Motor neuron (in vitro differentiated cells): ENCODE measurements at regions not wholly inside any gene's neighbourhood (a gene's known extent, or its start where the extent isn't known, plus 50 kb on each side); places are given as distances from the start of the nearest gene placed in this dataset.
A peak's percentile ranks its signal among the peaks of the same experiment; 100 is the strongest.
"Not testable (repeated sequence)": the region's sequence is repeated elsewhere in the genome, so short reads cannot be mapped to it uniquely, and the experiment has no call there.

ENCODE experiments used
- ATAC-seq, 8 experiments: fragments of 200-7000 bp; cut with Tn5 transposase; replicated peaks in 6 of 8; 2 replicates each; pipeline ENCODE4 v1.8.0; 2021; ENCODE audit warnings: mild to moderate bottlenecking in 8 of 8, moderate library complexity in 8 of 8
- H3K27ac ChIP-seq, 2 donors: fragments of 250-450 bp; sonication (Bioruptor Pico); 2 replicates each; pipeline ENCODE4 v1.9.0; 2021; ENCODE audit warnings: antibody characterized with exemption in 2 of 2, mild to moderate bottlenecking in 2 of 2, moderate library complexity in 1 of 2
- H3K4me1 ChIP-seq, 2 donors: fragments of 250-450 bp; sonication (Bioruptor Pico); replicated peaks in 1 of 2; 2 replicates each; pipeline ENCODE4 v1.6.1; 2021; ENCODE audit warnings: antibody characterized with exemption in 2 of 2, mild to moderate bottlenecking in 2 of 2, moderate library complexity in 1 of 2
- H3K4me3 ChIP-seq, 5 donors: fragments of 250-450 bp; sonication (Bioruptor Pico); 2 replicates each; pipeline ENCODE4 v1.9.0; 2021; ENCODE audit warnings: antibody characterized with exemption in 5 of 5, mild to moderate bottlenecking in 5 of 5, moderate library complexity in 4 of 5
- WGBS, 10 experiments: fragments of 450-650 bp; shearing (Covaris generic); methylation state at CpG; one replicate each; pipeline ENCODE4 v1.0.0; 2022; 5-methylcytosine and 5-hydroxymethylcytosine counted together
- in situ Hi-C, 9 experiments: fragments of 400-800 bp; cut with MboI; loops; one replicate each; pipeline ENCODE4 v1.15.0; 2021; ENCODE audit warnings: low sequenced_read_pairs in 9 of 9, low pct_unique_long_range_greater_than_20kb in 2 of 9; ENCODE audit not compliant: unreplicated experiment in 9 of 9

DNA sequence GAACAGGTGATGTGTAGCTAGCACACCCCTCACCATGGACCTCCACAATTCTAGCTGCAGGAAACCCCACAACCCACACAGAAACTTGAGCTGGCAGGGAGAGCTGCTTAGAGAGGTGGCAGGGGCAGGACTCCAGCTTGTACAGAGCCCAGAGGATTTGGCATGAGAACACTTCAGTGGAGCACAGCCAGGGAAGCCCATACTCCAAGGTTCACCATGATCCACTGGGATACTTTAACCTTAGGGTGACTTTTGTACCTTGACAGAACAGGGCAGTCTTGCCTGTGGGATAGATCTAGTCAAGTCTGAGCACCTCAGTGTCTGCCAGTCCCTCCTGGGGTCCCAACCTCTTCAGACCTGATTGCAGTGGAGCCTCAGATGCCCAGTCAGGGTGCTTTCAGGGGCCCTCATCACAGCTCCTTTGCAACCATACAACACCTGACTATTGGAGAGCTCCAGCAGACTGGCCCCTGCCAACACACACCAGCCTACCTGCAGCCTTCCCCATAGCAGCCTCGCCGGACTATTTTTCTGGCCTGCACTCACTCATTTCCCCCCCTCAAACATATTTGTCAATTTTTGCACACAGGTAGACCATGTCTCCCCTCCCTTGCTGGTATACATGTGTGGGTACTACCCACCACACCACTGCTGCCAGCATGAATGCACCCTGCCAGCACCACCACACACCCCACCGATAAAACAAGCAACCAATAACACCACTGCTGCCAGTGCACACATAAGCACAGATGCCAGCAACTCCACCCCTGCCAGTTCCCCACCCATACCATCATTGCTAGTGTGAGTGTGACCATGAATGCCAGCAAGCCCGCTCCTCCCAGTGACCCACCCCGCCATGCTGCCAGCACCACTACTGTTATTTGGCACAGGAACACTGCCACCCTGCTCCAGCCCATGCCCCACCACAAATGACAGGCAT lies 56.0 kb upstream of the CDX4 start:
- Histone ChIP-seq H3K27ac (no peak overlapping the region), H3K4me3 (no peak overlapping the region), H3K4me1 (no peaks in the 10 kb centered on the region)
- WGBS, 10 experiments, result 30% methylated on average over 3 of the region's 5 CpGs; no CpG with 5 or more reads in 9 of the 10 experiments
- no peak for ATAC-seq
- in situ Hi-C loops, result no loop called here

DNA sequence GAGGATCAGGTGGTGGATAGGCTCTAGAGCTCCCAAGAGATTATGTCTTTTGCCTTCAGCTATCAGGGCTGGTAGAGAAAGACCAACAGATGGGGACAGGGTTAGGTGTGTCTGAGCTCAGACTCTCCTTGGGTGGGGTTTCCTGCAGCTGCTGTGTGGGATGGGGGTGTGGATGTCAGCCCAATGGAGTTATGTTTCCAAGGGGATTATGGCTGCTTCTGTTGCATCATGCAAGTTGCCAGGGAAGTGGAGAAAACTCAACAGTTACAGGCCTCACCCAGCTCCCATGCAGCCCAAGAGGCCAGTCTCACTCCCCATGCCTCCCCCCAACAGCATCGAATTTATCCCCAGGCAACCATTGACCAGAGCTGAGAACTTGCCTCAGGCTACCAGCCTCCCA lies 80.2 kb upstream of the CDX4 start:
- in situ Hi-C loops, result no loop called here
- peak in 3 of 8 experiments; percentile 83 to 90 (median 90) for ATAC-seq
- WGBS, 10 experiments, result 0 to 40% methylated on average over 1 of the region's 1 CpG; no CpG with 5 or more reads in 8 of the 10 experiments

GRCh38 chrX:73357294-73357693 lies 89.6 kb upstream of the CDX4 start:
- WGBS, 10 experiments, result 65 to 100% methylated on average over 1 to 2 of the region's 4 CpGs; no CpG with 5 or more reads in 8 of the 10 experiments
- ATAC-seq, H3K4me3 ChIP-seq, H3K27ac ChIP-seq, in situ Hi-C loops, H3K4me1 ChIP-seq: not testable (repeated sequence)

More for the DNA sequence above, 80.2 kb upstream of the CDX4 start:
- Histone ChIP-seq H3K4me1 (no peaks in the 10 kb centered on the region), H3K27ac (no peak overlapping the region), H3K4me3 (no peak overlapping the region)

- no peak overlapping the region for H3K27ac ChIP-seq
- in situ Hi-C loops, result no loop called here
- H3K4me3 ChIP-seq, result no peak overlapping the region
- peak in 3 of 8 experiments; percentile 67 to 97 (median 90) for ATAC-seq
- 0 to 29% methylated on average over 1 of the region's 1 CpG; no CpG with 5 or more reads in 8 of the 10 experiments for WGBS, 10 experiments
- H3K4me1 ChIP-seq, result no peaks in the 10 kb centered on the region
Measured at GRCh38 chrX:73348977-73349376, 97.9 kb upstream of the CDX4 start.

GRCh38 chrX:73337366-73337765 lies 109.5 kb upstream of the CDX4 start:
- in situ Hi-C loops, result no loop called here
- no peak overlapping the region for H3K27ac ChIP-seq
- H3K4me1 ChIP-seq, result no peaks in the 10 kb centered on the region
- no peak overlapping the region for H3K4me3 ChIP-seq
- WGBS, 10 experiments, result 26% methylated on average over 3 of the region's 3 CpGs; no CpG with 5 or more reads in 9 of the 10 experiments
- no peak for ATAC-seq

DNA sequence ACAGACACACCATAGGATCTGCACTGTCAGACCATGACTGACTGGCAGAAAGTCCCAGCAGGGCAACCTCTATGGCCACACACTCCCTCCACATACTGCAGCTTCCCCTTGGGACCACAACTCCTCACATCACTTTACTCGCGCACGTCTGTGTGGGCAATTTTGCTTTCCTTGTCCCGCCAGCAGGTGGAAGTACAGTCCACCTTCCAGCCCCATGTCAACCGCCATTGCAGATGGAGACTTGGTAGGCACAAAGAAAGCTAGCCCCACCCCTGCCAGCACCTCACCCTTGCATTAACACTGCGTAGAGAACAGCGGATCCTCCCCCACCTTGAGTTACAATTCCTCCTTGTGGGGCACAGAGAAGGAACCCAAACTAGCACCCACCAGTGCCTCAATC lies 74.4 kb upstream of the NAP1L2 start:
- Histone ChIP-seq H3K4me1 (no peaks in the 10 kb centered on the region), H3K27ac (no peak overlapping the region), H3K4me3 (no peak overlapping the region)
- WGBS, 10 experiments, result 67% methylated on average over 5 of the region's 7 CpGs; no CpG with 5 or more reads in 9 of the 10 experiments
- ATAC-seq, result peak in 2 of 8 experiments; percentile 29 to 57
- in situ Hi-C loops, result no loop called here

DNA sequence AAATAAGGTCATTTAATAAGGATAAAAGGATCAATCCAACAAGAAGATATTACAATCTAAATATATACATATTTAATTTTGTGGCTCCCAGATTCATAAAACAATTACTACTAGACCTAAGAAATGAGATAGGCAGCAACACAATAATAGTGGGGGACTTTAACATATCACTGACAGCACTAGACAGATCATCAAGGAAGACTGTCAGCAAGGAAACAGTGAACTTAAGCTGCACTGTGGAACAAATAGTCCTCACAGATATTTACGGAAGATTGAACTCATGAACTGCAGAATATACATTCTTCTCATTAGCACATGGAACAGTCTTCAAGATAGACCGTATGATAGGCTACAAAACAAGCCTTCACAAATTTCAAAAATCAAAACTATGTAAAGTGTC lies 56.1 kb upstream of the NAP1L2 start:
- Histone ChIP-seq H3K4me3 (no peak overlapping the region), H3K4me1 (no peaks in the 10 kb centered on the region), H3K27ac (no peak overlapping the region)
- in situ Hi-C loops, result no loop called here
- 0 to 90% (median 38%) methylated on average over 1 to 2 of the region's 2 CpGs; no CpG with 5 or more reads in 4 of the 10 experiments for WGBS, 10 experiments
- no peak for ATAC-seq

DNA sequence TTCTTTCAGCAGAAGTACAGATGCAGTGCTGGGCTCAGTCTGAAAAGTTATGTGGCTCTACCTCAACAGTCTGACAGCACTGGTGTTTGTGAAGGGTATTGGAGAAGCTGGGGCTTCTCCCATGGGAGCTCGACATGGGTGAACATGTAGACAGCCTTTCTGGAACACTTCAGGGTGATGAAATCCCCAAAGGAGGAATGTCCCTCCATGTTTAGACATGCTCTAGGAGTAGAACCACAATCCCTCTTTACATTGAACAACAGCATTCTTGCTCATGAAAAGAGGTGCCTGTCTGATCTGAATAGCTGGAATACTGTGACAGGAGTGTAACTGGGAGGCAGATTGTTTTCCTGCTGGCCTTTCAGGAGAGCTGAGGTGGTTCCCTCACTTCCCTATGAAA lies 53.8 kb upstream of the NAP1L2 start:
- Histone ChIP-seq H3K4me1 (no peaks in the 10 kb centered on the region), H3K4me3 (no peak overlapping the region), H3K27ac (no peak overlapping the region)
- in situ Hi-C loops, result no loop called here
- 0% methylated on average over 1 of the region's 1 CpG; no CpG with 5 or more reads in 9 of the 10 experiments for WGBS, 10 experiments
- ATAC-seq, result no peak

- no peak for ATAC-seq
- H3K4me3 ChIP-seq, result no peak overlapping the region
- in situ Hi-C loops, result no loop called here
- H3K4me1 ChIP-seq, result no peaks in the 10 kb centered on the region
- H3K27ac ChIP-seq, result no peak overlapping the region
Measured at GRCh38 chrX:73267979-73268378, 53.3 kb upstream of the NAP1L2 start.

- no peak overlapping the region for H3K4me3 ChIP-seq
- in situ Hi-C loops, result no loop called here
- no peaks in the 10 kb centered on the region for H3K4me1 ChIP-seq
- no peak overlapping the region for H3K27ac ChIP-seq
- ATAC-seq, result no peak
Measured at GRCh38 chrX:73267206-73267605, 52.6 kb upstream of the NAP1L2 start.

DNA sequence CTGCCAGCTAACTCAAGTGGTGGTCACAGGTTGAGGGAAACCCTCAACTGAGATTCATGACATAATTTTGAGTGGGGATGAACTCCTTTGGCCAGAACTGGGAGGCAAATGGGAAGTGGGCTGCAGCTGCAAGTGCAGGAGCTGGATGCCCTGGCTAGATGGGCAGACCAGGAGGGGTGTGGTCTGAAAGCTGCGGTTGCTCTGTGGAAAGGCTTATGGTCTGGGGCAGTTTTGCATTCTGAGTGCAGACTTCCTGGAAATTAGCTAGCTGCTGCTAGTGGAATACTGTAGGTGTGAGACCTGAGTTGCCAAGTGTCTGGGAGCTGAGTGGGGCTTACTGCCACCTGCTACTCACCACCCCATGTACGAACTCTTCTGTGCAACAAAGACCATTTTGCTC lies 52.1 kb upstream of the NAP1L2 start:
- H3K4me1 ChIP-seq, result no peaks in the 10 kb centered on the region
- in situ Hi-C loops, result no loop called here
- WGBS, 10 experiments, result no CpG with 5 or more reads among the region's 2 CpGs
- H3K4me3 ChIP-seq, result no peak overlapping the region
- no peak overlapping the region for H3K27ac ChIP-seq
- ATAC-seq, result peak in 3 of 8 experiments; percentile 60 to 73 (median 64)
